ENCODE measurements at regions not wholly inside any gene's neighbourhood (a gene's known extent, or its start where the extent isn't known, plus 50 kb on each side); places are given as distances from the start of the nearest gene placed in this dataset.

DNA sequence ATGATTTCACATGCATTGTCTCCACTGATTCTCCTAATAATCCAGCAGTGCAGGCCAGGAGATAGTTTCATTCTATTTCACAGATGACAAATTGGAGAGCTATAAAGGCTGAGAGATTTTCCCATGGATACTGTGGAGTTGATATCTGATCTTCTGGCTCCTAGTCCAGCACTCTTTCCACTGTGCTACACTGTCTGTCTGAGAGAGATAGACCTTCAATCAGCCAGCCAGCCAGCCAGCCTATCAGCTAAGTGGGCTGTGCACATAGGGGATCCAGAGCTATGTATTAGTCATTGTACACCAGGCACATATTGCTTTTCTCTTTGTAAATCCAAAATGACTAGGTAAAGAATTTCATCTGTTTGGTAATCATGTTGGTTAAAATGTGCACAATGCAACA is 91.8 kb upstream of the ATP2B1 start:
- Histone ChIP-seq H3K36me3 (no peaks in the 10 kb centered on the region), H3K4me1 (no peaks in the 10 kb centered on the region), H3K9me3 (no peaks in the 10 kb centered on the region), H3K4me3 (no peak overlapping the region), H3K27me3 (no peaks in the 10 kb centered on the region), H3K27ac (no peak overlapping the region)
- no peak for ATAC-seq
- TF ChIP-seq POLR2A (IDR thresholded peaks at IDR 0.05) = no peak
- no peak for TF ChIP-seq POLR2AphosphoS5 (IDR thresholded peaks at IDR 0.05)
- TF ChIP-seq, protein P1, sequence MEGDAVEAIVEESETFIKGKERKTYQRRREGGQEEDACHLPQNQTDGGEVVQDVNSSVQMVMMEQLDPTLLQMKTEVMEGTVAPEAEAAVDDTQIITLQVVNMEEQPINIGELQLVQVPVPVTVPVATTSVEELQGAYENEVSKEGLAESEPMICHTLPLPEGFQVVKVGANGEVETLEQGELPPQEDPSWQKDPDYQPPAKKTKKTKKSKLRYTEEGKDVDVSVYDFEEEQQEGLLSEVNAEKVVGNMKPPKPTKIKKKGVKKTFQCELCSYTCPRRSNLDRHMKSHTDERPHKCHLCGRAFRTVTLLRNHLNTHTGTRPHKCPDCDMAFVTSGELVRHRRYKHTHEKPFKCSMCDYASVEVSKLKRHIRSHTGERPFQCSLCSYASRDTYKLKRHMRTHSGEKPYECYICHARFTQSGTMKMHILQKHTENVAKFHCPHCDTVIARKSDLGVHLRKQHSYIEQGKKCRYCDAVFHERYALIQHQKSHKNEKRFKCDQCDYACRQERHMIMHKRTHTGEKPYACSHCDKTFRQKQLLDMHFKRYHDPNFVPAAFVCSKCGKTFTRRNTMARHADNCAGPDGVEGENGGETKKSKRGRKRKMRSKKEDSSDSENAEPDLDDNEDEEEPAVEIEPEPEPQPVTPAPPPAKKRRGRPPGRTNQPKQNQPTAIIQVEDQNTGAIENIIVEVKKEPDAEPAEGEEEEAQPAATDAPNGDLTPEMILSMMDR (IDR thresholded peaks at IDR 0.05) = no peak
- no peak for TF ChIP-seq EP300 (IDR thresholded peaks at IDR 0.05)

DNA sequence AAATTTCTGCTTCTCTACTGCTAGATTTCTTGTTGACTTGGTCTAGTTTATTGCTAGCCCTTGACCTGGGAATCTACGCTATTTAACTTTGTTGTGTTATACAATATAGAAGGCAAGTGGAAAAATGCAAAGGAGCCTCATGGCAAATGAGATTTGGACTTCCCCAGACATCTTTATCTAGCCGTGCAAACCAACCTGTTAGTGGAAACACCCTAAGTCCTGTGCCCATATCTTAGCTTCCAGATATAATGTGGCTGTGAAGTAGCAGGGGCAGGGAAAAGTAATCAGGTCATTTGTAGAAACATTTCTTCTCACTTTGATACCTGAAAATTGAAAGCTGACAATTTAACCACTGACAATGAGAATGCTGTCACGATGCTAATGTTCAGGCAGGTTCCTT is 90.7 kb upstream of the ATP2B1 start:
- no peaks in the 10 kb centered on the region for H3K27me3 ChIP-seq
- H3K36me3 ChIP-seq = no peaks in the 10 kb centered on the region
- H3K9me3 ChIP-seq = no peaks in the 10 kb centered on the region
- 84 to 94% methylated on average over 2 to 3 of the region's 3 CpGs for WGBS, 2 donors (ENCODE audit: low coverage in 1 of 2)
- ATAC-seq = no peak
- TF ChIP-seq EP300 (IDR thresholded peaks at IDR 0.05) (no peak), POLR2AphosphoS5 (IDR thresholded peaks at IDR 0.05) (no peak), POLR2A (IDR thresholded peaks at IDR 0.05) (no peak)
- TF ChIP-seq, protein P1 (IDR thresholded peaks at IDR 0.05) = no peak
- no peaks in the 10 kb centered on the region for H3K4me1 ChIP-seq
- no peak overlapping the region for H3K4me3 ChIP-seq
- no peak overlapping the region for H3K27ac ChIP-seq

DNA sequence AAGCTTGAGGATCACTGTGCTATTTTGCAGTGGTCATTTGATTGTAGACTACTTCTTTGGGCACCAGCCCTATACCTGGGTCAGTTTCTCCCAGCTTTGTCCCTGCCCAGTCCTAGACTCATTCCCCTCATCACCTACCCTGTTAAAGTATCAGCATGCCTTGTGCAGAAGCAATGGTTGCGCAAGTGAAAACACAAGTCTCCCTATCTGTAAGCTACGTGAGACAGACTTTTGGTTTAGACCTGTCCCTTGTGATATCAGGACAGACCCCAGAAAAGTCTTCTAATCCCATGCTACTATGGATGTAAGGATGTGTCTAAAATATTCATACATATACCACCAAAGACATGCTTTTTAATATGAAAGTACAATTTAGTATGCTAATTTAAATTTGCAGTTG is 88.8 kb upstream of the ATP2B1 start:
- no peak overlapping the region for H3K4me3 ChIP-seq
- H3K36me3 ChIP-seq = no peaks in the 10 kb centered on the region
- no peaks in the 10 kb centered on the region for H3K27me3 ChIP-seq
- 100% methylated on average over 2 of the region's 2 CpGs for WGBS, 2 donors (ENCODE audit: low coverage in 1 of 2)
- H3K4me1 ChIP-seq = no peaks in the 10 kb centered on the region
- H3K9me3 ChIP-seq = no peaks in the 10 kb centered on the region
- H3K27ac ChIP-seq = no peak overlapping the region
- no peak for ATAC-seq
- TF ChIP-seq, protein P1 (IDR thresholded peaks at IDR 0.05) = no peak
- TF ChIP-seq EP300 (IDR thresholded peaks at IDR 0.05) = no peak
- TF ChIP-seq POLR2AphosphoS5 (IDR thresholded peaks at IDR 0.05) = no peak
- TF ChIP-seq POLR2A (IDR thresholded peaks at IDR 0.05) = no peak

DNA sequence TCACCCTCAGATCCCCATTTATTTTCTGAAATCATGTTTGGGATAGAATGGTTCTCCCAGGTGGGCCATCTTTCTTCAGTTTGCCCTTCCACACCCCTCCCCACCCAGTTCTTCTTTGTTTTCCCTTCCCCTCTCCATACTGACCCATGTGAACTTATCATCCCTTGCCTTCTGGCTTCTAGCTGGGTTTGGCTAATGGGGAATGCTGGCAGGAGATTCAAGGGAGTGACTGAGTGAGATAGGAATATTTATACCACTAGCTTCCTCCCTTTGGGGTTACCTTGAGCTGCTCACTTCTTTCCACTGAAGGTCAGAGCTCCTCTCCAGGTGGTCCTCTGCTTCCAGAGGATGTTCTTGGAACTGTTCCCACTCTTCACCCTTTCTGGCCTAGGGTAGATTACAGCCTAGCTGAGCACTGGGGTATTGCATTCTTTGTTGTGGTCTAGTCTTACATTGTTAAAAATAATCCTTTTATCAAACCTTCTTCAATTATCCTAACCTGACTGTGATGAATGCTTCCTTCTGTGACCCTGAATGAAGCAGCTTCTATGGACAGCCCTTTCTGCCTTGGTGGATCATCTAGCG is 88.3 kb upstream of the ATP2B1 start:
- no peak for TF ChIP-seq EP300 (IDR thresholded peaks at IDR 0.05)
- TF ChIP-seq POLR2AphosphoS5 (IDR thresholded peaks at IDR 0.05) = no peak
- TF ChIP-seq POLR2A (IDR thresholded peaks at IDR 0.05) = no peak
- TF ChIP-seq, protein P1 (IDR thresholded peaks at IDR 0.05) = no peak
- Histone ChIP-seq H3K9me3 (no peaks in the 10 kb centered on the region), H3K36me3 (no peaks in the 10 kb centered on the region), H3K27me3 (no peaks in the 10 kb centered on the region), H3K4me1 (no peaks in the 10 kb centered on the region), H3K4me3 (no peak overlapping the region), H3K27ac (no peak overlapping the region)
- WGBS, 2 donors (ENCODE audit: low coverage in 1 of 2) = 100% methylated on average over 1 of the region's 1 CpG
- no peak for ATAC-seq

DNA sequence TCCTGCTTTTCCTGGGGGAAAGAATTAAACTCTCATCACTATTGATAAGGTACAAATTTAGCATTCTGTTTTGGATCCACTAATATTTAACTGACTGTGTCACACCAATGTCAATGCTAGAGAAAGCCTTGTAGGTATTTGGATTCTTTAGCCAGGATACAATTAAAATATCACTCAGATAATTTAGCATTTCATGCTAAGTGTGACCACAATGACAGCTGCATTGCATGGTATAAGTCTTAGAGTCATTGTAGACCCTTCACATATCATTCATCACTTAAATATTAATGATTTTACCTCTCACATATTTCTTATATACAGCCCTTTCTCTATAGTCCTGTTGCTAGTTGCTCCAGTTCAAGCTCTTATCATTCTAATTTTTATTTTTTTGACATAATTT is 85.3 kb upstream of the ATP2B1 start:
- no peaks in the 10 kb centered on the region for H3K27me3 ChIP-seq
- H3K4me3 ChIP-seq = no peak overlapping the region
- no peaks in the 10 kb centered on the region for H3K36me3 ChIP-seq
- H3K4me1 ChIP-seq = no peaks in the 10 kb centered on the region
- no peak overlapping the region for H3K27ac ChIP-seq
- no peaks in the 10 kb centered on the region for H3K9me3 ChIP-seq
- no peak for ATAC-seq
- TF ChIP-seq EP300 (IDR thresholded peaks at IDR 0.05) = no peak
- TF ChIP-seq, protein P1 (IDR thresholded peaks at IDR 0.05) = no peak
- TF ChIP-seq POLR2A (IDR thresholded peaks at IDR 0.05) = no peak
- no peak for TF ChIP-seq POLR2AphosphoS5 (IDR thresholded peaks at IDR 0.05)

Measured in gastroesophageal sphincter (tissue), 4 donors.